ENCODE measurements at regions not wholly inside any gene's neighbourhood (a gene's known extent, or its start where the extent isn't known, plus 50 kb on each side); places are given as distances from the start of the nearest gene placed in this dataset.

GRCh38 chr6:169972101-169972651, 220.8 kb downstream of the ERMARD start:
- ChIA-PET POLR2A (ENCODE audit: low non-redundant PET) (no interaction called here), CTCF (no interaction called here)
- no peak overlapping the region for H3K27ac ChIP-seq
- DNase-seq (ENCODE audit: low spot score) = no peak
- no peak for TF ChIP-seq CTCF (conservative IDR thresholded peaks at IDR 0.05; ENCODE audit: low read depth)

DNA sequence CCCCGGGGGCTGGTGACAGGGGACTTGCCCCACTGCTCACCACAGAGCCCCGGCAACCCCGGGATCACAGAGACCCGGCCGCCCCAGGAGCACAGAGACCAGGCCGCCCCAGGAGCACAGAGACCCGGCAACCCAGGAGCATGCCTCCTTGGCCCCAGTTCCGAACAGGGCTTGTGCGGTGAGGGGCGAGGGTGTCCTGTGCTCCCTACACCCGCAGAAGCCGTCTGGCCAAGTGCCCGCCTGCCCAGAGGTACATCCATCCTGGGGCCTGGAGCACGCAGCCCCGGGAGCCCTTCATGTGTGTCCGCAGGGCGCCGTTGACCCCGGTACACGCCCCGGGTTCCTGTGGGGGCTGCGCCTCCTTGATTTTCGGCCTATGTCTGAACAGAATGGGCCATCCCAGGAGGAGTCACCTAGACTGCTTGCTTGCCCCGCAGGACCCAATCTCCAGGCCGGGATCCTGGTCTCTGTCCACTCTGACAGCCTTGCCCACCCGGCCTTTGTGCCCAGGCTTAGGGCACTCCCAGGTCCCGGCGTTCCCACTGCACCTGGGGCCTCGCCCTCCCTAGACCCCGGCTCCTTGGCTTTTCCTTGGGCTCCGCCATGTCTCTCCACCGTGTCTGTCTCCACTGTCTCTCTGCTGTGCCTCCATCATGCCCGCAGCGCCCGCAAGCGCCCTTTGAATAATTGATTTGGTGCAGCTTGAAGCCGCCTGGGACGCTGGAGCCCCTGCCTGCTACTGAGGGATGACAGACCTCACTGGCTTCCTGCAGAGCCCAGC, 219.8 kb downstream of the ERMARD start:
- CTCF ChIA-PET = no interaction called here
- POLR2A ChIA-PET (ENCODE audit: low non-redundant PET) = no interaction called here
- DNase-seq (ENCODE audit: low spot score) = no peak
- TF ChIP-seq CTCF (conservative IDR thresholded peaks at IDR 0.05; ENCODE audit: low read depth) = no peak
- no peak overlapping the region for H3K27ac ChIP-seq

- no peak for DNase-seq (ENCODE audit: low spot score)
- H3K27ac ChIP-seq = no peak overlapping the region
- TF ChIP-seq CTCF (conservative IDR thresholded peaks at IDR 0.05; ENCODE audit: low read depth) = no peak
- CTCF ChIA-PET = no interaction called here
- POLR2A ChIA-PET (ENCODE audit: low non-redundant PET) = no interaction called here
Measured at GRCh38 chr6:169970306-169970988, 219.0 kb downstream of the ERMARD start.

- CTCF ChIA-PET = interaction anchor here (1.1 kb wide), 1 partner anchor 29 kb away, joined by 3 read pairs; no protein-coding TSS in a partner anchor
Measured at GRCh38 chr6:169969372-169970099, 218.1 kb downstream of the ERMARD start.

DNA sequence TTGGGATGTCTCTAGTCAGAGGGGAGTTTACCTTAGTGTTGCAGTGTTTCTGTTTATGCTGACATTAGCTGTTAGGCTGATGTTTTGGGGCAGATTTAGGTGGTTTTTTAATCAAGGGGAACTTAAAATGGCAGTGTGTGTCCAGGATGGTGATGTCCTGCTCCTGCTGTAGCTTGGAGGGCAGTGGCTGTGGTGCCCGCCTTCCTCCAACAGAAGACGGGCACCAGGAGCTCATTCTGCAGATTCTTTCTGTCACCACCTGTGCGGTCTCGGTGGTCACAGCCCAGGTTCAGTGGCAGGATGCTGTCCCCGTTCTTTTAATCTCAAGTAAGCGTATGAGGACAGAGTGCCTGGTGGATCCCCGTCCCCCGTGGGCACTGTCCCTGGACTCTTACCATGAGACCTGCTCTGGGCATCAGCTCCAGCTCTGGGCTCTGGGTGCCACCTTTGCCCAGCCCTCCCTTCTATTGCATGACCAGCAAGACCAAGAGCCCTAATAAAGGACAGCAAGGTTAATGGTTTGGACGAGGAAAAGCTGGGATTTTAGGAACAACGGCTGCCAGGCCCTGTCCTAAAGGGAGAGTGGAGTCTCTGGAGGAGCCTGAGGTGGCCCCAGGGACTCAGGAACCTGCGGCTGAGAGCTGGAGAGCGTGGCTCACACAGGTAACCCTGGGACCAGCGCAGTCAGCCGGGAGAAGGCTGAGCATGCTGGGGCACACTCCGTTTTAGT, 217.3 kb downstream of the ERMARD start:
- ChIA-PET CTCF (interaction anchor here (1.0 to 1.1 kb wide), 2 partner anchors 29 to 137 kb away, joined by 3 to 4 read pairs; no protein-coding TSS in a partner anchor), POLR2A (ENCODE audit: low non-redundant PET) (no interaction called here)
- DNase-seq (ENCODE audit: low spot score) = no peak
- no peak overlapping the region for H3K27ac ChIP-seq
- no peak; the same call in 1 of the 2 replicates for TF ChIP-seq CTCF (conservative IDR thresholded peaks at IDR 0.05; ENCODE audit: low read depth)

More at GRCh38 chr6:169969372-169970099, 218.1 kb downstream of the ERMARD start:
- POLR2A ChIA-PET (ENCODE audit: low non-redundant PET) = no interaction called here
- no peak for DNase-seq (ENCODE audit: low spot score)
- no peak overlapping the region for H3K27ac ChIP-seq
- TF ChIP-seq CTCF (conservative IDR thresholded peaks at IDR 0.05; ENCODE audit: low read depth) = no peak

Data from RWPE1 (cell line).